ENCODE measurements at regions not wholly inside any gene's neighbourhood (a gene's known extent, or its start where the extent isn't known, plus 50 kb on each side); places are given as distances from the start of the nearest gene placed in this dataset.

DNA sequence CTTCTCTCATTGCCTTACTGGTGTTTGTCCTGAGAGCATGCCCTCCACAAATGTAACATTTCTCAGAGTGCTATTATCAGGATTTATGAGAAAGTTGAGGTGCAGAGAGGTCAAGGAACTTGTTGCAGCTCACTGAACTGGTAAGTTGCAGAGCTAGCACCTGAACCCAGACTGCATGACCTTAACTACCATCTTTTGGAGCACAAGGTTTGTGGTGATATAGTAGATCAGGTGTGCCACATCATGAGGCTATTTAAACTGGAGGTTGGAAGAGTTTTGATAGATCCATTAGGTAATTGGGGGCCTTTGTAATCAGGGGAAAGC, 112.0 kb upstream of the CITED2 start (continued):
- TF ChIP-seq HINFP (tag; conservative IDR thresholded peaks at IDR 0.05; ENCODE audit: low read depth) = no peak
- no peak for TF ChIP-seq HLTF (IDR thresholded peaks at IDR 0.05)
- no peak for TF ChIP-seq FOXA1 (IDR thresholded peaks at IDR 0.05; ENCODE audit: borderline replicate concordance)

DNA sequence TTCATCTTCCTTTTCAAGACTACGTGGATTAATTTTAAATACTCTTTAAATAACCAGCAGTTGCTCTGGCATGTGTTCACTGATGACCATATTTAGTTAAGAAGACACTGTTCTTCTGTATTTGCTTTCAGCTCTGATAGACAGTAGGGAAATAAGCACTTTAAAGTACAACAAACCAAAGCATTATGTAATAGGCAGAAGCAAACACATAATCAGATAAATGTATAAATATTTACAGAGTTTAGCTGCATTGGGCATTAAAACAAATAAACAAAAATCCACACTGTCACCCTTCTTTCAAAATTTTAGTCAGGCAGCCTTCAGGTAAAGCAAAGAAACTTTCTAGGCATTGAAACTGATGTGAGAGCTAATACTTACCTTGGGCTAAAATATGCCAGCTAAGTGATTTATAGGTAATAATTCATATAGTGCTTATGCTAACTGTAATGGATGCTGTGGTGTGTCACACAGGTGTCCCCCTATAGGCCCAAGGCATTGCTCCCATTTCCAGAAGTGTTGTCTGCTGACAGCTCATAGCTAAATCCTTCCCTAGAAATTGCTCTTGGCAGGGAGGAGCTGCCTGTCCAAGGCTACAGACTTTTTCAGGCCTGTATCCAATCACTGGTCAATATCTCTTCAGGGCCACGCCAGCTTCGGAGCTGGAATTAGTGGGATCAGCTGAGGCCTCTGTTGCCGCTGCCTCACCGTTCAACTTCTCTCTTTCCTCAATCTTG, 111.5 kb upstream of the CITED2 start:
- Histone ChIP-seq H3K4me1 (replicated peaks in 1 of 2; ENCODE audit: control insufficient read depth in 2 of 2, insufficient read depth in 2 of 2, low read length in 2 of 2) (peaks cover 0 to 10% of the 10 kb centered on the region in 2 experiments; a peak in 2 of 5 replicates), H3K27ac (ENCODE audit: extremely low read depth, low read depth, low read length) (no peak overlapping the region), H2AFZ (ENCODE audit: low read depth, low read length) (peak overlapping the region; percentile 64), H4K20me1 (replicated peaks; ENCODE audit: control insufficient read depth, insufficient read depth, low read length) (no peaks in the 10 kb centered on the region), H3K9me1 (ENCODE audit: control insufficient read depth, insufficient read depth, low read length) (no peaks in the 10 kb centered on the region), H3K79me2 (ENCODE audit: control insufficient read depth, insufficient read depth, low read length) (no peaks in the 10 kb centered on the region), H3K9ac (ENCODE audit: insufficient read depth in 1 of 2, low read depth in 2 of 2, low read length in 2 of 2) (peak overlapping the region in 1 of 2 experiments; percentile 24; a peak in 1 of 4 replicates), H3K36me3 (ENCODE audit: control insufficient read depth, insufficient read depth, low read length) (no peaks in the 10 kb centered on the region), H3K9me3 (replicated peaks; ENCODE audit: control insufficient read depth, insufficient read depth, low read depth, low read length) (no peaks in the 10 kb centered on the region), H3K27me3 (ENCODE audit: control insufficient read depth in 2 of 2, insufficient read depth in 2 of 2, low read length in 2 of 2) (no peaks in the 10 kb centered on the region), H3K4me3 (no peak overlapping the region), H3K4me2 (ENCODE audit: insufficient read depth, low read length) (no peak overlapping the region)
- ChIA-PET POLR2A (interaction anchor here (0.7 to 2.0 kb wide), 6 partner anchors 11 to 113 kb away, joined by 3 to 6 read pairs (median 4); partner anchors contain the start of gene CITED2), CTCF (ENCODE audit: low intra/inter-chr PET ratio) (no interaction called here)
- whole genome bisulfite sequencing (ENCODE audit: insufficient coverage, low coverage, missing lambda C conversion rate) = 78% methylated on average over 5 of the region's 5 CpGs
- no peak for DNase-seq (ENCODE audit: extremely low read depth in 1 of 4, low spot score in 3 of 4)
- ATAC-seq = peak; percentile 18; the same call in 2 of the 3 replicates
- BruUV-seq (replicated peaks) = no TSS peak
- intact Hi-C loops (cut with micrococcal nuclease) (no loop called here), in situ Hi-C loops (cut with MboI) (no loop called here)
- TF ChIP-seq CXXC5 (CRISPR knock-in tag; IDR thresholded peaks at IDR 0.05) (no peak), ELF1 (tag; IDR thresholded peaks at IDR 0.05) (no peak), MAFG (tag; conservative IDR thresholded peaks at IDR 0.05) (peak; percentile 30), RBM39 (optimal IDR thresholded peaks at IDR 0.05; ENCODE audit: low read depth, low read length) (no peak), KAT8 (IDR thresholded peaks at IDR 0.05; ENCODE audit: low read depth) (no peak), FOXJ2 (tag; IDR thresholded peaks at IDR 0.05) (no peak), ZNF165 (CRISPR knock-in tag; IDR thresholded peaks at IDR 0.05; ENCODE audit: borderline replicate concordance) (no peak), KAT2B (IDR thresholded peaks at IDR 0.05; ENCODE audit: low read depth, low read length) (no peak), HSF4 (CRISPR knock-in tag; IDR thresholded peaks at IDR 0.05; ENCODE audit: borderline replicate concordance) (no peak), ZNF668 (CRISPR knock-in tag; IDR thresholded peaks at IDR 0.05) (no peak), JUN (IDR thresholded peaks at IDR 0.05; ENCODE audit: borderline replicate concordance, low read depth, low read length) (no peak), JUN (CRISPR knock-in tag; IDR thresholded peaks at IDR 0.05; ENCODE audit: borderline replicate concordance) (no peak), C11orf30 (IDR thresholded peaks at IDR 0.05; ENCODE audit: low read depth) (peak; percentile 68; the same call in 1 of the 2 replicates), IRF2 (CRISPR knock-in tag; IDR thresholded peaks at IDR 0.05) (no peak), HDAC2 (IDR thresholded peaks at IDR 0.05) (no peak), ZNF316 (IDR thresholded peaks at IDR 0.05) (peak; percentile 79), SMARCA4 (IDR thresholded peaks at IDR 0.05) (no peak), MAFF (IDR thresholded peaks at IDR 0.05; ENCODE audit: low read length) (peak; percentile 47; the same call in 1 of the 2 replicates)
- no peak for FAIRE-seq

Measured in K562 (cell line).